HCEC 1CT (cell line): ENCODE measurements at regions not wholly inside any gene's neighbourhood (a gene's known extent, or its start where the extent isn't known, plus 50 kb on each side); places are given as distances from the start of the nearest gene placed in this dataset.

Source experiments
- DNase-seq: peaks from one replicate; pipeline ENCODE4 v3.0.0-alpha.2; 2017

DNA sequence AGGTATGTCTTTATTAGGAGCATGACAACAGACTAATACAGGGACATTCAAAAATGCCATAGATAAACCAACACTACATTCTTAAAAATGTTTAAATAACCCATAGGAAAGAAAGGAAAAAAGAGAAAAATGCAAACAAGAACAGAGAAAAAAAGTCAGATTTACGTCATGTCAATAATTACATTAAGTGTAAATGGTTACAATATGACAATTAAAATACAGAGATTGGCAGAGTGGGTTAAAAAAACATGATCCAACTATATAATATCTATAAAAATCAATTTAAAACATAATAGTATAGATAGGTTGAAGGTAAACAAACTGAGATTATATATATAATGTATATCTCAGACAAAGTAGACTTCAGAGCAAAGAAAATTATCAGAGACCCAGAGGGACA, 255.8 kb downstream of the ANAPC1 start:
- no peak for DNase-seq

DNA sequence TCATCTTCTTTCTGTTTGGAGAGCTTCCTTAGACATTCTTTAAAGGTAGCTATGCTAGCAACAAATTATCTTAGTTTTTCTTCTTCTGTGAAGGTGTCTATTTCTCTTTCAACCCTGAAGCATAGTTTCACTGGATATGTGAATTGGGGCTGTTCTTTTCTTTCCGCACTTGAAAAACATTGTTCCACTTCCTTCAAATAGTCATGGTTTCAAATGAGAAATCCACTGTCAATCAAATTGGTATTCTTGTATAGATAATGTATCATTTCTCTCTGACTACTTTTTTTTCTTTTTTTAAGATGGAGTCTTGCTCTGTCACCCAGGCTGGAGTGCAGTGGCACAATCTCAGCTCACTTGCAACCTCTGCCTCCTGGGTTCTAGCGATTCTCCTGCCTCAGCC, 254.0 kb downstream of the ANAPC1 start:
- no peak for DNase-seq

GRCh38 chr2:111632661-111633060, 251.3 kb downstream of the ANAPC1 start:
- no peak for DNase-seq

- no peak for DNase-seq
Measured at GRCh38 chr2:111633189-111633588, 250.8 kb downstream of the ANAPC1 start.

GRCh38 chr2:111633643-111634042, 250.3 kb downstream of the ANAPC1 start:
- no peak for DNase-seq

DNA sequence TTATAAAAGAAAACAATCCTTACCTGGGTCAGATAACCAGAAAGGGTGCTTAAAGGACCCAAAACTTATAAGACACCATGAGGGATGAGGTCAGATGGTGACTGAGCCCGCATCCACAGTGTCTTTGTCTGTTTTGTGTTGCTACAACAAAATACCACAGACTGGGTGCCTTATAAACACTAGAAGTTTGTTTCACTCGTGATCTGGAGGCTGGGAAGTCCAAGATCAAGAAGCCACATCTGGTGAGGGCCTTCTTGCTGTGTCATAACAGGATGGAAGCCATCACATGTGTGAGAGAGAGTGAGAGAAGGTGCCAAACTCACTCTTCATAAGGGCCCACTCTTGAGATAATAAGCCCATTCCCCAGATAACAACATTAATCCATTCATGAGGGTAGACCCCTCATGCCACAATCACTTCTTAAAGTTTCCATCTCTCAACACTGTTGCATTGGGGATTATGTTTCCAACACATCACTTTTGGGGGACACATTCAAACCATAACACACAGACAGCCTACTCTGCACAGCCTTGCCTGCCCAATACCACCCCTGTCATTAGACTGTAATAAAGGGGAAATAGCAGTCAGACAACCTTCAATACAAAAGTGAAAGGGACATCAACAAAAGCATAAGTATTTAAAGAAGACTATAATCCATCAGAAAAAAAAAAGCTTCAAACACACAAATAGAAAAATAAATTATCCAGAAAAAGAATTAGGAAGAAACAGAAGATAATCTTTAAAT, 249.8 kb downstream of the ANAPC1 start:
- DNase-seq, result peak; percentile 16

- no peak for DNase-seq
Measured at GRCh38 chr2:111634995-111635538, 248.9 kb downstream of the ANAPC1 start.

DNA sequence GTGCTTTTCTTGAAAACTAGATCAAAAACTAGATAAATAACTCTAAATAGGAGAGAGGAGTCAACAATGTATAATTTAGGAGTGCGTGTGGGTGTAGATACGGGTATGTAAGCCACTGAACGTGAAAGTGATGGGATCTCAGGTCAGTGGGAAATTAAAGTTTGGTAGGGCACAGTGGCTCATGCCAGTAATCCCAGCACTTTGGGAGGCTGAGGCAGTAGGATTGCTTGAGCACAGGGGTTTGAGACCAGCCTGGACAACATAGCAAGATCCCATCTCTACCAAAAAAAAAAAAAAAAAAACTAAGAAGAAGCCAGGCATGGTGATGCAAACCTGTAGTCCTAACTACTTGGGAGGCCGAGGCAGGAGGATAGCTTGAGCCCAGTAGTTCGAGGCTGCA, 247.1 kb downstream of the ANAPC1 start:
- DNase-seq, result no peak

GRCh38 chr2:111638274-111638877, 245.6 kb downstream of the ANAPC1 start:
- no peak for DNase-seq

DNA sequence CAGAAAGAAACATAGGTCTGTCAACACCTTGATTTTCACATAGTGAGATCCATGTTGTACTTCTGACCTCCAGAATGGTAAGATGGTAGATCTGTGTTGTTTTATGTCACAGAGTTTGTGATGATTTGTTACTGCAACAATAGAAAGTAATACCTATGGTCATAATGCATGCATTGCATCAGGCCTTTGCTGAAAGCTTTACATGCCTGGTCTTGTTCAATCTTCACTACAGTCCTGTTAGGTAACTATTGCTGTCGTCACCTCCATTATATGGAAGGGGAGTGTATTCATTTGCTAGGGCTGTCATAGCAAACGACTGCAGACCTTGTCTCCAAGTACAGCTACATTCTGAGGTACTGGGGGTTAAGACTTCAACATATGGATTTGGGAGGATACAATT, 243.5 kb downstream of the ANAPC1 start:
- DNase-seq, result no peak

DNA sequence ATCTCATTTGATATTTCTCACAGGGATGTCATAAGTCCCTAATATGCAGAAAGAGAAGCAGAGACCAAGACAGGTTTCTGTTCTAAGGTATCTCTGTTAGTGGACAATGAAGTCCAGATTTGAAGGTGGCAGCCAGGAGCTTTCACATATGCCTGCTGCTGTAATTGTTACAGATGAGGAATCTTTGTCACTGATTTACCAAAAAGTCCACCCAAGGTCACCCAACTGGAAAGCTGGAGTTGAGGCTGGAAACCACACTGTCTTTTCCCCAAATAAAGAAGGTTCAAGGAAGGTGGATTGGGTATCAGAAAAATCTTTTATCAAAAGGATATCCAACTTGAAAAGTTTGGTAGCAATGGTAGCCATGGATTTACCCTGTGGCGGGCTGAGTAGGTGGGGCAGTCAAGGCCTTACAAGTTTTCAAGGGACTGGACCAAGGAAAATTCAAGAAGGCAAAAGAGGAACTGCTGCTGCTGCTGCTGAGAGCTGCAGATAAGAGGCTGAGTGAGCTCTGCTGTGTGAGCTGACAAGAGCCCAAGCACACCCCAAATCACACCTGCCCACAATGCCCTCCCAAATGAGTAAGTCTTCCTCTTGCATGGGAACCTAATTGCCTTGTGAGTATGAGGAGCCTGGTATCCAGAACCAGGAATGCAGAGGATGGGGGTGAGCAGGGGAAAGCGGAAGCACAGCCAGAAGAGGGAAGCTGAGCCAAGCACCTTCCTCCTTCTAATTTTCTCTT, 241.2 kb downstream of the ANAPC1 start:
- DNase-seq, result no peak

GRCh38 chr2:111643759-111644158, 240.2 kb downstream of the ANAPC1 start:
- no peak for DNase-seq

GRCh38 chr2:111647359-111647758, 236.6 kb downstream of the ANAPC1 start:
- no peak for DNase-seq

GRCh38 chr2:111652038-111652437, 232.0 kb downstream of the ANAPC1 start:
- DNase-seq, result peak; percentile 35

DNA sequence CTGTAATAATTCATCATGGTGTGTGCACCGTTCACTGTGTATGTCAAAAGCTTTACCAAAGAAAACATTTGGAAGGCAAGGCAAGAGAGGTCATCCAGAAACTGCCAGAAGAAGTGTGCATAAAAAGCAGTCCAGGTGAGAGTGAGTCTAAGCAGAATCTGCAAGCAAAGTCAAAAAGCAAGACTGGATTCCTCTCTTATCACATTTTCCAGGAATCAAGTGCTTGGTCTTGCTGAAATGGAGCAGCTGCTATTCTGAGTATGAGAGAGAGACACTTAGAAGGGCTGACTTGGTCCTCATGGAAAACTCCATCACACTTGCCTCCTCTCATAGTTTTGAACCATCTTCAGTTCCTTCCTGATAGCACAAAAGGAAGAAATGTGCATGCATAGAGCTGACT, 231.3 kb downstream of the ANAPC1 start:
- no peak for DNase-seq

GRCh38 chr2:111653103-111653624, 230.8 kb downstream of the ANAPC1 start:
- no peak for DNase-seq

DNA sequence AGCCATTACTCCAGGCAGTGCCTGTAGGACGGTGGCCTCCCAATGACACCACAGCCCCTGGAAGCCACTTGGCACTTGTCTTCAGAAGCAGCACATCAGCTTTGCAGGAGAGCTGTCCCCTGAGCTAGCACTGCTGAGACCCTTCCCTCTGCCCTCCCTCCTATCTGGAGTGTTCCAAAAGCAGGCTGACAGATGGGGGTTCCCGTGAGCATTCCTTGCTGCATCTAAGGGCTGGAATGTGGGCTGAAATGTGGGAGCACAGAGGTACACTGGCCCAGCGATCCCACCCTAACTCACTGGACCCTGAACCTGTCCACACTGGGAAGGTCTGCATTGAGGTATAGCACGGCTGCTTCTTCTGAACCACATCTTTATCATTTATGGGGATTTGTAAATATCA, 230.1 kb downstream of the ANAPC1 start:
- no peak for DNase-seq

GRCh38 chr2:111654829-111655228, 229.2 kb downstream of the ANAPC1 start:
- DNase-seq, result no peak

DNA sequence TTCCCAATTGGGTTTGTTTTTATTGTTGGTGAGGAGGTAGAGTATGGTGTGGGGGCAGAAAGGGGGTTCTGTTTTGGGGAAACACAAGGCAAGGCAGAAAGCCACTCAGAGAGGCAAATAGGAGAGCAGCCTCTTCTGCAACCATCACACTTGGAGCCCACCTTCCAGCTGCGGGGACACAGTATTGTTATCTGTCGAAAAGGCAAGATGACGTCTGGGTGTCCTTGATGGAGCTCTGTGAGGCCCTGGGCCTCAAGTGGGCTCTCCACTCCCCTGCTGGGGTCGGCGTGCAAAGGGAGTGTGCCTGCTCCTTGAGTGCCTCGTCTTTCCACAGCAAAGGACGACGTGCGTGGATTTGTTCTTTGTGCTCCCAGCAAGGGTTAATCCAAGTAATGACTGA, 227.6 kb downstream of the ANAPC1 start:
- DNase-seq, result no peak

DNA sequence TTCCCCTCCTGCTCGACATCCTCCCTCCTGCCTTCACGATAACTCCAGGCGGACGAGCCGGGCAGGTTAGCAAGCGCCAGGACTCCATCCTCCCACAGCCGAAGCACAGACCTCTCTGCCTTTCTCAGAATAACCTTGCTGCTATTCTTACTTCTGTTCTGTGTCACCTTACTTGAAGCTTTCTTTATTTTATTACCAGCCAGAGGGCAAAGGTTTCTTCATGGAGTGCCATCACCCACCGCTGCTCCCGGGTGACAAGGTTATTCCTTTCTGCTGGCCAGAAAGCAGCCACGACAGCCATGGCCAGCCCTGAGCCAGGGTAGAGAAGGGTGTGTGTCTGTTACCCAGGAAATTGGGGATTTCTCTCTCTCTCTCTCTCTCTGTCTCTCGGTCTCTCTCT, 227.1 kb downstream of the ANAPC1 start:
- DNase-seq, result no peak

GRCh38 chr2:111657351-111657975, 226.5 kb downstream of the ANAPC1 start:
- no peak for DNase-seq

DNA sequence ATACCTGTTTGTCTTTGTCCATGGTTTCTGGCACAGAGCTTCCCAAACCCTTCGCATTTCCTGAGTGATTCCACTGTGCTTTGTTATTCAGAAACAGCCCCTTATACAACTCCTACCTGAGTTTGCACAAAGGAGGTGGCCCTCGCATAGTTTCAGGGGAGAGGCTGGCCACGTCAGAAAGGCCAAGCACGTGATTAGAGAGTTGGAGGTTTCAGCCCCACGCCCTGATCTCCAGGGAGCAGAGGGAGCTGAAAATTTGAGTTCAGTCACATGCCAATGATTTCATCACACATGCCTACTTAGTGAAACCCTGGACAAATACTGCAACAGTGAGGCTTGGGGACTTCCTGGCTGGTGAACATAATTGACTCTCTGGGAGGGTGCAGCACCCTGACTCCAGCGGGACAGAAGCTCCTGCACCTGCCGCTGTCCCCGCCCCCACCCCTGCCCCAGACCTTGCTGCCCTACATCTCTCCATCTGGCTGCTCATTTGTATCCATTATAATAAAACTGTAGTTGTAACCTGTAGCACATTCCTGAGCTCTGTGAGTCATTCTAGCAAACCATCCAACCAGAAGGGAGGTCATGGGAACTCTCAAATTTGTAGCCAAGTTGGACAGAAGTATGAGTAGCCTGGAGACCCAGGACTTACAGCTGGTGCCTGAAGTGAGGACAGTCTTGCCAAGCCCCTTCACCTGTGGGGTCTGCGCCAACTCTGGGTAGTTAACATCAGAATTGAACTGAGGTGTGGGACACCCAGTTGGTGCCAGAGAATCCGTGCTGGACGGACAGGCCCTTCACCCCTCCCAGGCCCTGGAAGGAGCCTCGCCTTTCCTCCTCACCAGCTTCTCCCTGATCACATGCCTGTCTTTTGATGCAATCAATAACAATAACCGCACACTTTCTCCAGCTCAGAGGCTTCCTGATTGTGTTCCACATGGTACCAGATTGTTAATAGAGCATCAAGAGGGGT, 224.3 kb downstream of the ANAPC1 start:
- peak; percentile 87 for DNase-seq
